ENCODE measurements at regions not wholly inside any gene's neighbourhood (a gene's known extent, or its start where the extent isn't known, plus 50 kb on each side); places are given as distances from the start of the nearest gene placed in this dataset.

DNA sequence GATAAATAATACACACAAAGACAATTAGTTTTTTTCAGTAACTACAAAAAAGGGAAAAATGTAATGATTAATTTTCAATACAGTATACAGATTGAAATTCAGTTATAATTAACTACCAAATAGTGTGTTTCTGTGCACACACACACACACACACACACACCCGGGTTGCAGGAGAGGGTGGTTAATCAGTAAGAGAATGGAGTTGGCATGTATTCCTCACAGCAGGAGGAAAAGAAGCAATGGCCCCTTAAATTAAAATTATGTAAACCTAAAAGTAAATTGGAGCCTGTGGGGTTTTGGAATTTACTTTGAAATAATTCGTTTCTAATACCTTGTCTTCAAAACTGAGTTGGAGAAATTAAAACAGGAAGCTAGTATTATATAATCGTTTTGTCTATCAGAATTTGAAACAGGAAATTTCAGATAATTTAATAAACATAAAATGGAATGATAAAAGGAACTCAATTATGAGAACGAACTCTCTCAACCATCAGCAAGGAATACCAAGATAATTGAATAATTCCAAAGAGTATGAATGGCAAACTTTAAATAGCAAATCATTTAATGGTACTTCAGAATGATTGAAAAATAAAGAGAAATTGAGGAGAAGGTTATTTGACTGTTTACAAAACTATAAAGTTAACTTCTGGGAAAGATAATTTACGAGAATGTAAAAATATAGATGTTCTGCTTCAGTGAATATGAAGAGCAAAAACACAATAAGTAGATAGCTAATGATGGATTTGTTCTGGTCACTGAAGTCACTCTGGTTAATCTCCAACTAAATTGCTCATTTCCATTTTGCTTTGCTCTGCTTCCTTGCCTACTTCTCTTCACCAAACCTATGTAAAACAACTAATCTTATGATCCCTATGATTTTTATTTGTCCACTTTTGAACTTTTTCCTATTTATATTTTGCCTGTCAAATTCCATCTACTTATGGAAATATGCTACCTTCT lies 547.9 kb upstream of the ZP4 start:
- TF ChIP-seq, protein P1, sequence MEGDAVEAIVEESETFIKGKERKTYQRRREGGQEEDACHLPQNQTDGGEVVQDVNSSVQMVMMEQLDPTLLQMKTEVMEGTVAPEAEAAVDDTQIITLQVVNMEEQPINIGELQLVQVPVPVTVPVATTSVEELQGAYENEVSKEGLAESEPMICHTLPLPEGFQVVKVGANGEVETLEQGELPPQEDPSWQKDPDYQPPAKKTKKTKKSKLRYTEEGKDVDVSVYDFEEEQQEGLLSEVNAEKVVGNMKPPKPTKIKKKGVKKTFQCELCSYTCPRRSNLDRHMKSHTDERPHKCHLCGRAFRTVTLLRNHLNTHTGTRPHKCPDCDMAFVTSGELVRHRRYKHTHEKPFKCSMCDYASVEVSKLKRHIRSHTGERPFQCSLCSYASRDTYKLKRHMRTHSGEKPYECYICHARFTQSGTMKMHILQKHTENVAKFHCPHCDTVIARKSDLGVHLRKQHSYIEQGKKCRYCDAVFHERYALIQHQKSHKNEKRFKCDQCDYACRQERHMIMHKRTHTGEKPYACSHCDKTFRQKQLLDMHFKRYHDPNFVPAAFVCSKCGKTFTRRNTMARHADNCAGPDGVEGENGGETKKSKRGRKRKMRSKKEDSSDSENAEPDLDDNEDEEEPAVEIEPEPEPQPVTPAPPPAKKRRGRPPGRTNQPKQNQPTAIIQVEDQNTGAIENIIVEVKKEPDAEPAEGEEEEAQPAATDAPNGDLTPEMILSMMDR (IDR thresholded peaks at IDR 0.05; ENCODE audit: poor library complexity, severe bottlenecking) = no peak
- TF ChIP-seq, protein P2, sequence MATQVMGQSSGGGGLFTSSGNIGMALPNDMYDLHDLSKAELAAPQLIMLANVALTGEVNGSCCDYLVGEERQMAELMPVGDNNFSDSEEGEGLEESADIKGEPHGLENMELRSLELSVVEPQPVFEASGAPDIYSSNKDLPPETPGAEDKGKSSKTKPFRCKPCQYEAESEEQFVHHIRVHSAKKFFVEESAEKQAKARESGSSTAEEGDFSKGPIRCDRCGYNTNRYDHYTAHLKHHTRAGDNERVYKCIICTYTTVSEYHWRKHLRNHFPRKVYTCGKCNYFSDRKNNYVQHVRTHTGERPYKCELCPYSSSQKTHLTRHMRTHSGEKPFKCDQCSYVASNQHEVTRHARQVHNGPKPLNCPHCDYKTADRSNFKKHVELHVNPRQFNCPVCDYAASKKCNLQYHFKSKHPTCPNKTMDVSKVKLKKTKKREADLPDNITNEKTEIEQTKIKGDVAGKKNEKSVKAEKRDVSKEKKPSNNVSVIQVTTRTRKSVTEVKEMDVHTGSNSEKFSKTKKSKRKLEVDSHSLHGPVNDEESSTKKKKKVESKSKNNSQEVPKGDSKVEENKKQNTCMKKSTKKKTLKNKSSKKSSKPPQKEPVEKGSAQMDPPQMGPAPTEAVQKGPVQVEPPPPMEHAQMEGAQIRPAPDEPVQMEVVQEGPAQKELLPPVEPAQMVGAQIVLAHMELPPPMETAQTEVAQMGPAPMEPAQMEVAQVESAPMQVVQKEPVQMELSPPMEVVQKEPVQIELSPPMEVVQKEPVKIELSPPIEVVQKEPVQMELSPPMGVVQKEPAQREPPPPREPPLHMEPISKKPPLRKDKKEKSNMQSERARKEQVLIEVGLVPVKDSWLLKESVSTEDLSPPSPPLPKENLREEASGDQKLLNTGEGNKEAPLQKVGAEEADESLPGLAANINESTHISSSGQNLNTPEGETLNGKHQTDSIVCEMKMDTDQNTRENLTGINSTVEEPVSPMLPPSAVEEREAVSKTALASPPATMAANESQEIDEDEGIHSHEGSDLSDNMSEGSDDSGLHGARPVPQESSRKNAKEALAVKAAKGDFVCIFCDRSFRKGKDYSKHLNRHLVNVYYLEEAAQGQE (IDR thresholded peaks at IDR 0.05; ENCODE audit: borderline replicate concordance) = no peak
- TF ChIP-seq EZH2 (IDR thresholded peaks at IDR 0.05; ENCODE audit: borderline replicate concordance, insufficient read depth, low read length, poor library complexity, severe bottlenecking) = no peak
- TF ChIP-seq POLR2AphosphoS5 (IDR thresholded peaks at IDR 0.05) = no peak
- TF ChIP-seq RAD21 (conservative IDR thresholded peaks at IDR 0.05) = no peak
- no peak for TF ChIP-seq SMC3 (conservative IDR thresholded peaks at IDR 0.05; ENCODE audit: poor library complexity)
- no peak for TF ChIP-seq EP300 (conservative IDR thresholded peaks at IDR 0.05; ENCODE audit: poor library complexity, severe bottlenecking)
- no peak for TF ChIP-seq TAF1 (IDR thresholded peaks at IDR 0.05; ENCODE audit: low read depth)

Data from neural cell (in vitro differentiated cells).